ENCODE measurements at regions not wholly inside any gene's neighbourhood (a gene's known extent, or its start where the extent isn't known, plus 50 kb on each side); places are given as distances from the start of the nearest gene placed in this dataset.

DNA sequence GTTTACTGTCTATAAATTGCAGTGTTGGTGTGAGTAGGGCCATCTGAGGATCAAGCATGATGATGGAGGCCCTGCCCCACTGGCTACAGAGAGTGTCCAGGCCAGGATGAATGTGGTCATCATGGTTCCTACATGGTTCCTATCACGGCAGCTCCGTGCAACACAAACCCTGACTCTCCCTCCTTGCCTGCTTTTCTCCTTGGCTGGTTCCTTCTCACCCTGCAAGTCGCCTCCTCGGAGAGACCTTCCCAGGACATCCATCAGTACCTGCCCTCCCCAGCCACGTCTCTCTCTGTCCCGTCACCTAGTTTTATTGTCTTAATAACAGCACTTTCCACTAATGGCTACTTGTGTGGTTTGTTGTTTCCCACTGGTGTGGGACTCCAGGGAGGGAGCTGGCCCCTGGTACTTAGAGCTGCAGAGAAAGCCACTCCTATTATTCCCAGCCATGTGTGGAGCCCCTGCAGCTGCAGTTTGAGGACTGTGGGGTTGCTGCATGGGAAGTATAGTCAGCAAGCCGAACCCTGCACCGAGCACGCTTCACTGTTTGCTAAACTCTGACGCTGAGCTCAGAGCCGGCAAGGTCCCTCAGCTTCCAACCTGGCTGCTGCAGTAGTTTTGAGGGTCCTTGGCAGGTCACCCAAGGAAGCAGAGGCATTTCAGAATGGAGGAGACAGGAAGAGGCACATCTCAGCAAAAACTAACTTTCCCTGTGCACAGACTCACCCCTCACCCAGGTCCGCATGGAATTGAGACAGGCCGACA lies 146.4 kb upstream of the VSTM2B start:
- TF ChIP-seq, protein P1, sequence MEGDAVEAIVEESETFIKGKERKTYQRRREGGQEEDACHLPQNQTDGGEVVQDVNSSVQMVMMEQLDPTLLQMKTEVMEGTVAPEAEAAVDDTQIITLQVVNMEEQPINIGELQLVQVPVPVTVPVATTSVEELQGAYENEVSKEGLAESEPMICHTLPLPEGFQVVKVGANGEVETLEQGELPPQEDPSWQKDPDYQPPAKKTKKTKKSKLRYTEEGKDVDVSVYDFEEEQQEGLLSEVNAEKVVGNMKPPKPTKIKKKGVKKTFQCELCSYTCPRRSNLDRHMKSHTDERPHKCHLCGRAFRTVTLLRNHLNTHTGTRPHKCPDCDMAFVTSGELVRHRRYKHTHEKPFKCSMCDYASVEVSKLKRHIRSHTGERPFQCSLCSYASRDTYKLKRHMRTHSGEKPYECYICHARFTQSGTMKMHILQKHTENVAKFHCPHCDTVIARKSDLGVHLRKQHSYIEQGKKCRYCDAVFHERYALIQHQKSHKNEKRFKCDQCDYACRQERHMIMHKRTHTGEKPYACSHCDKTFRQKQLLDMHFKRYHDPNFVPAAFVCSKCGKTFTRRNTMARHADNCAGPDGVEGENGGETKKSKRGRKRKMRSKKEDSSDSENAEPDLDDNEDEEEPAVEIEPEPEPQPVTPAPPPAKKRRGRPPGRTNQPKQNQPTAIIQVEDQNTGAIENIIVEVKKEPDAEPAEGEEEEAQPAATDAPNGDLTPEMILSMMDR (IDR thresholded peaks at IDR 0.05; ENCODE audit: low read depth, low read length), result no peak
- no peak for TF ChIP-seq EZH2phosphoT487 (IDR thresholded peaks at IDR 0.05; ENCODE audit: low read depth)
